OCI-LY7 (cell line): ENCODE measurements at regions not wholly inside any gene's neighbourhood (a gene's known extent, or its start where the extent isn't known, plus 50 kb on each side); places are given as distances from the start of the nearest gene placed in this dataset.

Experiments
- BruUV-seq: library from RNA; stranded (reverse); fragments of 400-500 nt; replicated peaks from 2 replicates; lab custom pipeline; 2021; lab: Mats Ljungman, UMichigan
- CTCF ChIA-PET: fragments of 300-600 bp; sonication (Branson Sonifier 250); formaldehyde crosslinking; loops from one replicate; lab custom pipeline; 2022; ENCODE audit warnings: antibody characterized with exemption; ENCODE audit not compliant: unreplicated experiment; lab: Charles Lee
- POLR2A ChIA-PET: fragments of 300-600 bp; sonication (Branson Sonifier 250); formaldehyde crosslinking; loops from one replicate; lab custom pipeline; 2022; ENCODE audit warnings: antibody characterized with exemption; lab: Charles Lee
- DNase-seq: peaks from one replicate; pipeline ENCODE4 v3.0.0-alpha.2; 2015; ENCODE audit warnings: low spot score
- H2AFZ ChIP-seq: fragments of 200-600 bp; sonication (generic), shearing (Covaris generic); 2 replicates; pipeline ENCODE4 v1.6.1; 2014; ENCODE audit warnings: mild to moderate bottlenecking, antibody characterized with exemption, low read length, moderate library complexity
- H3K27ac ChIP-seq: fragments of 200-600 bp; sonication (generic); 2 replicates; pipeline ENCODE4 v1.5.1; 2014; ENCODE audit warnings: mixed run types, low read depth, mild to moderate bottlenecking, moderate library complexity, low read length, inconsistent platforms; ENCODE audit not compliant: poor library complexity, severe bottlenecking
- H3K36me3 ChIP-seq: fragments of 200-600 bp; sonication (generic); 2 replicates; pipeline ENCODE4 v1.6.1; 2014; ENCODE audit warnings: mild to moderate bottlenecking, antibody characterized with exemption, low read length, moderate library complexity, mixed read lengths; ENCODE audit not compliant: insufficient read depth
- H3K4me1 ChIP-seq: fragments of 200-600 bp; sonication (generic); 2 replicates; pipeline ENCODE4 v1.5.1; 2014; ENCODE audit warnings: mild to moderate bottlenecking, low read length; ENCODE audit not compliant: insufficient read depth, poor library complexity, severe bottlenecking
- H3K4me2 ChIP-seq: fragments of 200-600 bp; sonication (generic); 2 replicates; pipeline ENCODE4 v1.6.1; 2014; ENCODE audit warnings: mild to moderate bottlenecking, low read length
- H3K4me3 ChIP-seq: fragments of 200-600 bp; sonication (generic); 2 replicates; pipeline ENCODE4 v1.5.1; 2014; ENCODE audit warnings: mild to moderate bottlenecking, low read depth, low read length; ENCODE audit not compliant: poor library complexity, severe bottlenecking
- H3K79me2 ChIP-seq: fragments of 200-600 bp; sonication (generic); 2 replicates; pipeline ENCODE4 v1.6.1; 2016; ENCODE audit warnings: low read depth, mild to moderate bottlenecking, low read length, moderate library complexity, mixed read lengths; ENCODE audit not compliant: insufficient read depth
- H3K9me2 ChIP-seq: fragments of 200-600 bp; sonication (generic); 2 replicates; pipeline ENCODE4 v1.6.1; 2016; ENCODE audit warnings: mild to moderate bottlenecking, low read length, mixed read lengths; ENCODE audit not compliant: insufficient read depth
- H3K9me3 ChIP-seq: fragments of 200-600 bp; sonication (generic); 2 replicates; pipeline ENCODE4 v1.6.1; 2014; ENCODE audit warnings: mild to moderate bottlenecking, mixed run types, low read length, mixed read lengths
- H4K20me1 ChIP-seq: fragments of 200-600 bp; sonication (generic); 2 replicates; pipeline ENCODE4 v1.6.1; 2014; ENCODE audit warnings: mild to moderate bottlenecking, antibody characterized with exemption, low read length, moderate library complexity, mixed read lengths; ENCODE audit not compliant: insufficient read depth
- CTCF ChIP-seq: fragments of 200-600 bp; sonication (generic); conservative IDR thresholded peaks from 2 replicates; pipeline ENCODE4 v1.5.1; 2014; ENCODE audit warnings: mild to moderate bottlenecking, antibody characterized with exemption, low read length, moderate library complexity, mixed read lengths
- EZH2phosphoT487 ChIP-seq: fragments of 200-600 bp; sonication (generic); IDR thresholded peaks from 2 replicates; pipeline ENCODE4 v1.6.1; 2018; ENCODE audit warnings: low read depth, borderline replicate concordance, mild to moderate bottlenecking, mixed run types, antibody characterized with exemption, low read length, moderate library complexity, mixed read lengths
- intact Hi-C: fragments of 100-400 bp; cut with micrococcal nuclease; formaldehyde crosslinking; loops from one replicate; pipeline ENCODE4 v1.10.0; 2022; ENCODE audit not compliant: unreplicated experiment

- intact Hi-C loops: no loop called here
Measured at GRCh38 chr20:21033817-21034216, 72.3 kb downstream of the LINC00237 start.

GRCh38 chr20:21031666-21032065 is 74.5 kb downstream of the LINC00237 start:
- DNase-seq: no peak
- intact Hi-C loops: no loop called here
- no peaks in the 10 kb centered on the region for H3K79me2 ChIP-seq
- H3K4me2 ChIP-seq: no peak overlapping the region
- no TSS peak for BruUV-seq
- no peaks in the 10 kb centered on the region for H4K20me1 ChIP-seq
- H3K36me3 ChIP-seq: no peaks in the 10 kb centered on the region
- TF ChIP-seq CTCF (no peak), EZH2phosphoT487 (no peak)
- CTCF ChIA-PET: no interaction called here
- no peak overlapping the region for H2AFZ ChIP-seq
- no peaks in the 10 kb centered on the region for H3K4me1 ChIP-seq
- H3K9me3 ChIP-seq: no peaks in the 10 kb centered on the region
- POLR2A ChIA-PET: no interaction called here
- no peak overlapping the region for H3K4me3 ChIP-seq
- no peaks in the 10 kb centered on the region for H3K9me2 ChIP-seq
- no peak overlapping the region for H3K27ac ChIP-seq

More at GRCh38 chr20:21033817-21034216, 72.3 kb downstream of the LINC00237 start:
- H3K36me3 ChIP-seq: no peaks in the 10 kb centered on the region
- H3K79me2 ChIP-seq: no peaks in the 10 kb centered on the region
- BruUV-seq: no TSS peak
- no peaks in the 10 kb centered on the region for H4K20me1 ChIP-seq
- H3K4me2 ChIP-seq: no peak overlapping the region
- no peaks in the 10 kb centered on the region for H3K9me2 ChIP-seq
- no peak overlapping the region for H3K27ac ChIP-seq
- no peak for DNase-seq
- H3K9me3 ChIP-seq: no peaks in the 10 kb centered on the region
- CTCF ChIA-PET: no interaction called here
- no peak overlapping the region for H3K4me3 ChIP-seq
- H3K4me1 ChIP-seq: no peaks in the 10 kb centered on the region
- no peak overlapping the region for H2AFZ ChIP-seq
- TF ChIP-seq EZH2phosphoT487 (no peak), CTCF (no peak)
- POLR2A ChIA-PET: no interaction called here

GRCh38 chr20:21029341-21029740 is 76.8 kb downstream of the LINC00237 start:
- intact Hi-C loops: no loop called here

More at GRCh38 chr20:21029341-21029740, 76.8 kb downstream of the LINC00237 start:
- CTCF ChIA-PET: no interaction called here
- H2AFZ ChIP-seq: no peak overlapping the region
- no peaks in the 10 kb centered on the region for H3K36me3 ChIP-seq
- TF ChIP-seq EZH2phosphoT487: no peak
- no peak for TF ChIP-seq CTCF
- no peak overlapping the region for H3K27ac ChIP-seq
- no peak overlapping the region for H3K4me2 ChIP-seq
- H3K79me2 ChIP-seq: no peaks in the 10 kb centered on the region
- H3K4me1 ChIP-seq: no peaks in the 10 kb centered on the region
- no peaks in the 10 kb centered on the region for H4K20me1 ChIP-seq
- no peak for DNase-seq
- H3K9me2 ChIP-seq: no peaks in the 10 kb centered on the region
- H3K4me3 ChIP-seq: no peak overlapping the region
- no TSS peak for BruUV-seq
- H3K9me3 ChIP-seq: no peaks in the 10 kb centered on the region
- POLR2A ChIA-PET: no interaction called here
